HG03196 (cell line): ENCODE measurements at regions not wholly inside any gene's neighbourhood (a gene's known extent, or its start where the extent isn't known, plus 50 kb on each side); places are given as distances from the start of the nearest gene placed in this dataset.

Experiments used
- ATAC-seq: cut with Tn5 transposase; IDR thresholded peaks from one replicate; pipeline ENCODE4 v1.9.1; 2021; ENCODE audit not compliant: unreplicated experiment

DNA sequence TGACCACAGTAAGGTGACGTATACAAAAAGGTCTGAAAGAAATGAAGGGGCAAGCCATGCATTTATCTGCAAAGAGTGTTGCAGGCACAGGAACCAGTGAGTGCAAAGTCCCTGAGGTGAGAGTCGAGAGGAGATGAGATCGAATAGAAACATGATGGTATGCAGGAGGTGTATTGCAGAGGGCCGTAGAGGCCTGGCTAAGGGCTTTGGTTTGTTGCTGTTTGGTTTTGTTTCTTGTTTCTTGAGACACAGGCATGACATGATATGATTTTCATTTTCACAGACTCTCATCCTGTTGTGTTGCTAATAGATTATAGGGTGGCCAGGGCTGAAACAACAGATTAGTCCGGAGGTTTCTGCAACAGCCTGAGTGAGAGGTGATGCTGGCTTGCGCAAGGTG lies 80.4 kb downstream of the HSPH1 start:
- ATAC-seq, result no peak

- no peak for ATAC-seq
These were observed 86.9 kb downstream of the HSPH1 start for GRCh38 chr13:31074756-31075155.

DNA sequence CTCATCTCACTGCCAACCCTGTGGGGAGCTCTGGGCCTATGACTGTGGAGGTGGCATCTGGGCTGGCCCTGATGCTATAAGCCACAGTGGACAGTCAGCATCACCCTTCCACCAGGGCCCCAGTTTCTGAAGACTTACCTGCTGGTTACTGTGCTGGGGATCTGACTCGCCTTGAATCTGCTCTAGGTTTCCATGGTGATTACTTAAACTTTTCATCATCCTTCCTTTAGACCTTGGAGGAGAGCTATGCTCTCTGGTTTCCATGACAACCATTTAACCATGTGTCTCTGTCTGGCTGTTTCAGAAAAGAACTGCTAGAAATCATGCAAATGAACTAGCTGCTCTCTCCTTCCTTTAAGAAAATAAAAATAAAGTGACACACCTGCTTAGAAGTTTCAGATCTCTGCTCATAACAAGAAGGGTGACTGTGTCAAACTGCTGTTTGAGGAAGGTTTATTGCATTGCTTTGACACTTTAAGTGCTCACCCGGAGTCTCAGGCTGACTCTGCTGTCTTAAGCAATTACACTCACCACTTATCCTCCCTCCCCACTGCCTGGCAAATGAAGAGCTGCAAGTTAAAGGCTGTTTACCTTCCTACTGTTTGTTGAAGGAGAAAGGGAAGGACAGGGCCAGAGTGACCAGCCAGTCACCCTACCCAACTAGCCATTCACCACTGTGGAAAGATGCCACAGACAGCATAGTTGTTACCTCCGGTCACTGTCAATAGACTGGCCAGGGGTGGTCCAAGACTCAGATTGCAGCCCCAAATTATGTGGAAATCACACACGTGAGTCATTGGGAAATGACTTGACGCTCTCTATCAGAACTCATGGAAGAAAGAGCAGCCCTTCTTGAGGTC lies 87.6 kb downstream of the HSPH1 start:
- ATAC-seq, result peak; percentile 91

DNA sequence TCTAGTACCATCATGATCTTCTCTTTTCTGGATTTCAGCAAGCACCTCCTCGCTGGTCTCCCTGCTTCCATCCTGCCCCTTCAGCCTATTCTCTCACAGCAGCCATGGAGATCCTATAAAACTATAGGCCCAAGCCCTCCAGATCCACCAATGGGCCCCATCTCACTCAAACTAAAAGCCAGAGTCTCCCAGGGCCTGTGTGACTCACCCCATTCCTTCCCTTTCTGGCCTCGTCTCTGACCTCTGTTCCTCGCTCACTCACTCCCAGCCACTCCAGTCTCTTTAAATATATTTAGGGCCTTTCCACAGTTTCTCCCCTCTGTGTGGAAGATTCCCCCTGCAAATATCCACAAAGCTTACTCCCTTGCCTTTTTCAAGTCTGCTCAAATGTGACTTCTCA lies 89.7 kb downstream of the HSPH1 start:
- no peak for ATAC-seq

GRCh38 chr13:31069808-31070534 lies 91.7 kb downstream of the HSPH1 start:
- no peak for ATAC-seq

- ATAC-seq, result no peak
These were observed 93.6 kb downstream of the HSPH1 start for GRCh38 chr13:31068119-31068423.

DNA sequence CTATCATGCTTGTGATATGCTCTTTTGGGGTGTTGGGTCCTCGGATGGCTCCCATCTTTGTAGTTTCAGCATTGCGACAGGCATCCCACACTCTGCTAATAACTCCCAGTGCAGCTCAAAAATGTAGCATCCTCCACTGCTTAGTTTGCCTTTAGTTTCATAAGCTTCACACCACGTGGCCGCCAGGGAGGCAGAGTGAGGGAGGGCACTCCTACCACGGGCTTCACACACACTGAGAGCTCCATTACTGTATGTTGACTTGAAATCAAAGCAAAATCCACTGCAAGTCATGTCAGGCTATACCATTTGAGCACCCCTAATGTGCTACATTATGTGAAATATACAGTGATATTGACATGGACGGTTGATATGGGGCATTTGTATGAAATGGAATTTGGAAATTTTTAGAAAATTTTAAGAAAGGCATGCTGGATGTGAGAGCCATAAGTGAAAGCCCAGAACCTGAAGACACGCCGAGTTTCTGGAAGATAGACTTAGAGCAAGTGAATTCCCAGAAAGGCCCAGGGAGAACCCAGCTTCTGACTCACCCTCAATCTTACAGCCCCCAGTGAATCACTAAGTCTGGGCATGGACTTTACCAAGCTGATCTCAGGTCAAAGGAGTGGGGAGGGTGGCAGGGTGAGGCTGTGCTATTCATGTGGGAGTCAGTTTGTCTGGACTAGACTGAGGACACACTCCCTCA lies 94.1 kb downstream of the HSPH1 start:
- ATAC-seq, result no peak

GRCh38 chr13:31064636-31065035 lies 97.1 kb downstream of the HSPH1 start:
- ATAC-seq, result no peak

DNA sequence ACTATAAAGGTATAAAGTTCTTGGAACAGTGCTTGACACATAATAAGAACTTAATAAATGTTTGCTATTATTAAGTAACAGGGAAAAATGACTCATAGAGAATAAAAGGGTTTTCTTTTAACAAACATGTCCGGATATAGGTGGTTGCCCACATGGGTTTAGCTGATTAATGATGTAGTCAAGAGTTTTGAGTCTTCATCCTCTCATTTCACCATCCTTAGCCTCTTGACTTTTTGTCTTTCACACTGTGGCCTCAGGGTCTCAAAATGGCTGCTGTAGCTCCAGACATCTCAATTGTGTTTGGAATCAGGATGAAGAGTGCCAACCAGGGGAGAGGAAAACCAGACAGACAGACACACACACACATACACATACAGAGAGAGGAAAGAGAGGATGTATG lies 97.9 kb downstream of the HSPH1 start:
- no peak for ATAC-seq

DNA sequence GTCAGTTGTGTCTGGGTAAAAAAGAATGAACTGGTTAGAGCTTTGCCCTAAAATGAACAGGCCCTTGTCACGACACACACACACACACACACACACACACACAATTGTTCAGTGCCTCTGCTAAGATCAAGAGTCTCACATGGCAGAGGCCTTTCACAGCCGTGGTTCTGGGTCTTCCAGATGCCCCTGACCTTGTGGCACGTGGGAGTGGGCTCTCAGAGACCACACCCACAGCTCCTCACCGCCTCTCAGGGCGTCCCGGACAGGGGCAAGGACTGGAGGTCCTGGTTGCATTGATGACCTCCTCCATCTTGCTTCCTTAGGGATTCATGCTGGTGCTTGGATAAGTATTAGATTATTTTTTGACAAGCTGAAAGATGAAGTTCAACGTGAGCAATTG lies 101.0 kb downstream of the HSPH1 start:
- no peak for ATAC-seq

GRCh38 chr13:31060220-31060619 lies 101.5 kb downstream of the HSPH1 start:
- no peak for ATAC-seq

DNA sequence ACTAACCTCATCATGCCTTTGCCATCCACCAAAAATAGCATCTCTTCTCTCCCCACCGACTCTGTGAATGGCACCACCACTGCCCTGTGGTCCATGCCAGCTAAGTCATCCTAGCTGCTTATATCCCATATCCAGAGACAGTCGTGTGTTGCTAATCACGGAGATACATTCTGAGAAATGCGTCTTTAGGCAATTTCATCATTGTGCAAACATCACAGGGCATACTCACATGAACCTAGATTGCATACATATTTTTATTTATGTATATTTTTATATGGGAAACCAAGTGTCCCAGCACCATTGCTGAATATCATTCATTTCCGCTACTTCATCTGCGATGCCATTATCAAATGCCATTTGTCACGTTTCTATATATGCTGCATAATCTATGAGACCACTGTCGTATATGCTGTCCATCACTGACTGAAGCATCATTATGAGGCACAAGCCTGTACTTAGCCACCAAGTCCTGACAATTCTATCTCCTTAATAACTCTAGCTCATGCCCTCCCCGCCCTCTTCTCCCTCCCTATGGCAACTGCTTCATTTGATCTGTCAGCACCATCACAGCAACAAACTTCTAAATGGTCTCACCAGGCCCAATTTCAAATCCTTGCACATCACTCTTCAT lies 104.2 kb downstream of the HSPH1 start:
- ATAC-seq, result no peak

DNA sequence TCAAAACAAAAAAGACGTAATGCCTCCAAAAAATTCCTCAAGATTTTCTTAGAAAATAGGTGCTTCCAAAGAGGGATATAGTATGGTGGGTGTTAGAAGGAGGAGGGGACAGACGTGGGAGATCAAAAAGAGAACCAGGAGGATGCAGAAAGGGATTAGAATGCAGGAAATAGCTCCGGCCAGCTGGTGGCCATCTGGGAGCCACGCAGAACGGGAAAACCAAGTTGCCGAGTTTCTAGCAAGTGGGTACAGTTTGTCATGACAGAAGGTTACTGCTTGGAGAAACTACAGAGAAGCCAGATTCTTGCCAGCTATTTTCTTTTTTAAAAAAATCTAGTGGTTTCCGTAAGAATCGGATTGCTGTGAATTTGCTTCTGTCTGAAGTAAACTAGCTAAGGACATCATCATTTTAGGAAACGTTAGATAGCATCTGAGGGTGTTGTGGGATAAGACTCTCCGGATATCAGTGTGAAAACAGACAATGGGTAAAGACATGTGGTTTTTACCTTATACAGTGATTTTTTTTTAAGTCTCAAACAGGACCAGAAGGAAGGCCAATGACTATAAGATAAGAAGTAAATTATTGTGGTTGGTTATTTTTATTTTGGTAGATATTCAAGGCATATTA lies 104.9 kb downstream of the HSPH1 start:
- no peak for ATAC-seq

DNA sequence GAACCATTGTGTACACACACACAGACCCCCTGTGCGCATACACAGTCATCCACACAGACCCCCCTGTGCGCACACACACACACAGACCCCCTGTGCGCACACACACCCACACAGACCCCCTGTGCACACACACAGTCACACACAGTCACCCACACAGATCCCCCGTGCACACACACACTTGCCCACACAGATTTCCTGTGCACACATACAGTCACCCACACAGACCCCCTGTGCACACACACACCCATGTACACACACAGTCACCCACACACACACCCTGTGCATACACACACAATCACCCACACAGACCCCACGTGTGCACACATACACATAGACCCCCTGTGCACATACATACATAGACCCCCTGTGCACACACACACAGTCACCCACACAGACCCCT lies 106.1 kb downstream of the HSPH1 start:
- ATAC-seq, result no peak

GRCh38 chr13:31054632-31055031 lies 107.1 kb downstream of the HSPH1 start:
- ATAC-seq, result no peak

DNA sequence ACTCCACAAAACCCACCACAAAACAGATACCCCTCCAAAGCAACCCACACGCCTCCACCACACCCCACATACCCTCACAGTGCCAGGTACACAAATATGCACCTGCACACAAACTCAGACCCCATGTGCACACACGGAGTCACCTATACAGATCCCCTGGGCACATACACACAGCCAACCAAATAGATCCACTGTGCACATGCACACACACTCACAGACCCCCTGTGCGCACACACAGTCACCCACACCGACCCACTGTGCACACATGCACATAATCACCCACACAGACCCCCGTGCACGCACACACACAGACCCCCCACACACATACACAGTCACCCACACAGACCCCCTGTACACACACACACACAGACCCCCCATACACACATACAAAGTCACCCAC lies 107.8 kb downstream of the HSPH1 start:
- ATAC-seq, result no peak

- no peak for ATAC-seq
These were observed 108.6 kb downstream of the HSPH1 start for GRCh38 chr13:31053091-31053490.

- ATAC-seq, result no peak
These were observed 109.2 kb downstream of the HSPH1 start for GRCh38 chr13:31052478-31052877.

DNA sequence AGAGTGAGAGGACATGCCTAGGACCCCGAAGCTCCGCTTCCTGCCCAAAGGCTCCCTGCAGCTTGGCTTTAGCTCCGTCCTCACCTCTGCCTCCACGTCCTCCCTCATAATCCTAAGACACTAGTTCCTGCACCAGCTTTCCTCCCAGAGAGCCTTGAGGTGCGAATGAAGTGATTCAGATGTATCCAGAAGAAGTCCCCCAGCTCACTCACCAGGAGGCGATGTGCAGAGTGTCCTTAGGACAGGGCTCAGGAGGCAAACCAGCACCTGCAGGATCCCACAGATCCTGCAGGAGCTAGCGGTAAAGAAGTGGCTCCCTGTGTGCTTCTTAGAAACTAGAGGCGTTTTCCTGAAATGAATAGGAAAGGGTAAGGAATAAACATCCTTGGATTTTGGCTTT lies 109.7 kb downstream of the HSPH1 start:
- no peak for ATAC-seq

- ATAC-seq, result no peak
These were observed 111.0 kb downstream of the HSPH1 start for GRCh38 chr13:31050486-31051400.
